ENCODE measurements at regions not wholly inside any gene's neighbourhood (a gene's known extent, or its start where the extent isn't known, plus 50 kb on each side); places are given as distances from the start of the nearest gene placed in this dataset.

GRCh38 chr9:3660936-3661335 lies 135.1 kb upstream of the RFX3 start (continued):
- TF ChIP-seq, protein P1, sequence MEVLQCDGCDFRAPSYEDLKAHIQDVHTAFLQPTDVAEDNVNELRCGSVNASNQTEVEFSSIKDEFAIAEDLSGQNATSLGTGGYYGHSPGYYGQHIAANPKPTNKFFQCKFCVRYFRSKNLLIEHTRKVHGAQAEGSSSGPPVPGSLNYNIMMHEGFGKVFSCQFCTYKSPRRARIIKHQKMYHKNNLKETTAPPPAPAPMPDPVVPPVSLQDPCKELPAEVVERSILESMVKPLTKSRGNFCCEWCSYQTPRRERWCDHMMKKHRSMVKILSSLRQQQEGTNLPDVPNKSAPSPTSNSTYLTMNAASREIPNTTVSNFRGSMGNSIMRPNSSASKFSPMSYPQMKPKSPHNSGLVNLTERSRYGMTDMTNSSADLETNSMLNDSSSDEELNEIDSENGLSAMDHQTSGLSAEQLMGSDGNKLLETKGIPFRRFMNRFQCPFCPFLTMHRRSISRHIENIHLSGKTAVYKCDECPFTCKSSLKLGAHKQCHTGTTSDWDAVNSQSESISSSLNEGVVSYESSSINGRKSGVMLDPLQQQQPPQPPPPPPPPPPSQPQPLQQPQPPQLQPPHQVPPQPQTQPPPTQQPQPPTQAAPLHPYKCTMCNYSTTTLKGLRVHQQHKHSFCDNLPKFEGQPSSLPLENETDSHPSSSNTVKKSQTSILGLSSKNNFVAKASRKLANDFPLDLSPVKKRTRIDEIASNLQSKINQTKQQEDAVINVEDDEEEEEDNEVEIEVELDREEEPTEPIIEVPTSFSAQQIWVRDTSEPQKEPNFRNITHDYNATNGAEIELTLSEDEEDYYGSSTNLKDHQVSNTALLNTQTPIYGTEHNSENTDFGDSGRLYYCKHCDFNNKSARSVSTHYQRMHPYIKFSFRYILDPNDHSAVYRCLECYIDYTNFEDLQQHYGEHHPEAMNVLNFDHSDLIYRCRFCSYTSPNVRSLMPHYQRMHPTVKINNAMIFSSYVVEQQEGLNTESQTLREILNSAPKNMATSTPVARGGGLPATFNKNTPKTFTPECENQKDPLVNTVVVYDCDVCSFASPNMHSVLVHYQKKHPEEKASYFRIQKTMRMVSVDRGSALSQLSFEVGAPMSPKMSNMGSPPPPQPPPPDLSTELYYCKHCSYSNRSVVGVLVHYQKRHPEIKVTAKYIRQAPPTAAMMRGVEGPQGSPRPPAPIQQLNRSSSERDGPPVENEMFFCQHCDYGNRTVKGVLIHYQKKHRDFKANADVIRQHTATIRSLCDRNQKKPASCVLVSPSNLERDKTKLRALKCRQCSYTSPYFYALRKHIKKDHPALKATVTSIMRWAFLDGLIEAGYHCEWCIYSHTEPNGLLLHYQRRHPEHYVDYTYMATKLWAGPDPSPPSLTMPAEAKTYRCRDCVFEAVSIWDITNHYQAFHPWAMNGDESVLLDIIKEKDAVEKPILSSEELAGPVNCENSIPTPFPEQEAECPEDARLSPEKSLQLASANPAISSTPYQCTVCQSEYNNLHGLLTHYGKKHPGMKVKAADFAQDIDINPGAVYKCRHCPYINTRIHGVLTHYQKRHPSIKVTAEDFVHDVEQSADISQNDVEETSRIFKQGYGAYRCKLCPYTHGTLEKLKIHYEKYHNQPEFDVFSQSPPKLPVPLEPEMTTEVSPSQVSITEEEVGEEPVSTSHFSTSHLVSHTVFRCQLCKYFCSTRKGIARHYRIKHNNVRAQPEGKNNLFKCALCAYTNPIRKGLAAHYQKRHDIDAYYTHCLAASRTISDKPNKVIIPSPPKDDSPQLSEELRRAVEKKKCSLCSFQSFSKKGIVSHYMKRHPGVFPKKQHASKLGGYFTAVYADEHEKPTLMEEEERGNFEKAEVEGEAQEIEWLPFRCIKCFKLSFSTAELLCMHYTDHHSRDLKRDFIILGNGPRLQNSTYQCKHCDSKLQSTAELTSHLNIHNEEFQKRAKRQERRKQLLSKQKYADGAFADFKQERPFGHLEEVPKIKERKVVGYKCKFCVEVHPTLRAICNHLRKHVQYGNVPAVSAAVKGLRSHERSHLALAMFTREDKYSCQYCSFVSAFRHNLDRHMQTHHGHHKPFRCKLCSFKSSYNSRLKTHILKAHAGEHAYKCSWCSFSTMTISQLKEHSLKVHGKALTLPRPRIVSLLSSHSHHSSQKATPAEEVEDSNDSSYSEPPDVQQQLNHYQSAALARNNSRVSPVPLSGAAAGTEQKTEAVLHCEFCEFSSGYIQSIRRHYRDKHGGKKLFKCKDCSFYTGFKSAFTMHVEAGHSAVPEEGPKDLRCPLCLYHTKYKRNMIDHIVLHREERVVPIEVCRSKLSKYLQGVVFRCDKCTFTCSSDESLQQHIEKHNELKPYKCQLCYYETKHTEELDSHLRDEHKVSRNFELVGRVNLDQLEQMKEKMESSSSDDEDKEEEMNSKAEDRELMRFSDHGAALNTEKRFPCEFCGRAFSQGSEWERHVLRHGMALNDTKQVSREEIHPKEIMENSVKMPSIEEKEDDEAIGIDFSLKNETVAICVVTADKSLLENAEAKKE (CRISPR knock-in tag; IDR thresholded peaks at IDR 0.05), result no peak
- TF ChIP-seq ZNF114 (CRISPR knock-in tag; IDR thresholded peaks at IDR 0.05) (no peak), NANOG (IDR thresholded peaks at IDR 0.05; ENCODE audit: borderline replicate concordance) (no peak), ZNF331 (CRISPR knock-in tag; IDR thresholded peaks at IDR 0.05; ENCODE audit: low read depth) (no peak), JUNB (IDR thresholded peaks at IDR 0.05; ENCODE audit: unreplicated experiment) (no peak), EZH2phosphoT487 (IDR thresholded peaks at IDR 0.05; ENCODE audit: unreplicated experiment) (no peak), STAT1 (IDR thresholded peaks at IDR 0.05; ENCODE audit: unreplicated experiment) (no peak), CREB1 (CRISPR knock-in tag; IDR thresholded peaks at IDR 0.05; ENCODE audit: low read depth) (no peak), POLR2AphosphoS5 (IDR thresholded peaks at IDR 0.05; ENCODE audit: low read depth) (no peak), EZH2 (IDR thresholded peaks at IDR 0.05; ENCODE audit: low read depth, unreplicated experiment) (no peak)
- TF ChIP-seq, protein P2, sequence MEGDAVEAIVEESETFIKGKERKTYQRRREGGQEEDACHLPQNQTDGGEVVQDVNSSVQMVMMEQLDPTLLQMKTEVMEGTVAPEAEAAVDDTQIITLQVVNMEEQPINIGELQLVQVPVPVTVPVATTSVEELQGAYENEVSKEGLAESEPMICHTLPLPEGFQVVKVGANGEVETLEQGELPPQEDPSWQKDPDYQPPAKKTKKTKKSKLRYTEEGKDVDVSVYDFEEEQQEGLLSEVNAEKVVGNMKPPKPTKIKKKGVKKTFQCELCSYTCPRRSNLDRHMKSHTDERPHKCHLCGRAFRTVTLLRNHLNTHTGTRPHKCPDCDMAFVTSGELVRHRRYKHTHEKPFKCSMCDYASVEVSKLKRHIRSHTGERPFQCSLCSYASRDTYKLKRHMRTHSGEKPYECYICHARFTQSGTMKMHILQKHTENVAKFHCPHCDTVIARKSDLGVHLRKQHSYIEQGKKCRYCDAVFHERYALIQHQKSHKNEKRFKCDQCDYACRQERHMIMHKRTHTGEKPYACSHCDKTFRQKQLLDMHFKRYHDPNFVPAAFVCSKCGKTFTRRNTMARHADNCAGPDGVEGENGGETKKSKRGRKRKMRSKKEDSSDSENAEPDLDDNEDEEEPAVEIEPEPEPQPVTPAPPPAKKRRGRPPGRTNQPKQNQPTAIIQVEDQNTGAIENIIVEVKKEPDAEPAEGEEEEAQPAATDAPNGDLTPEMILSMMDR (conservative IDR thresholded peaks at IDR 0.05; ENCODE audit: low read depth in 2 of 2), result no peak
- TF ChIP-seq, protein P3, sequence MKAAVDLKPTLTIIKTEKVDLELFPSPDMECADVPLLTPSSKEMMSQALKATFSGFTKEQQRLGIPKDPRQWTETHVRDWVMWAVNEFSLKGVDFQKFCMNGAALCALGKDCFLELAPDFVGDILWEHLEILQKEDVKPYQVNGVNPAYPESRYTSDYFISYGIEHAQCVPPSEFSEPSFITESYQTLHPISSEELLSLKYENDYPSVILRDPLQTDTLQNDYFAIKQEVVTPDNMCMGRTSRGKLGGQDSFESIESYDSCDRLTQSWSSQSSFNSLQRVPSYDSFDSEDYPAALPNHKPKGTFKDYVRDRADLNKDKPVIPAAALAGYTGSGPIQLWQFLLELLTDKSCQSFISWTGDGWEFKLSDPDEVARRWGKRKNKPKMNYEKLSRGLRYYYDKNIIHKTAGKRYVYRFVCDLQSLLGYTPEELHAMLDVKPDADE (IDR thresholded peaks at IDR 0.05), result no peak
